WTC11 (cell line): ENCODE measurements at regions not wholly inside any gene's neighbourhood (a gene's known extent, or its start where the extent isn't known, plus 50 kb on each side); places are given as distances from the start of the nearest gene placed in this dataset.

Experiments
- CTCF ChIP-seq: fragments of 200-600 bp; IDR thresholded peaks from 2 replicates; pipeline ENCODE4 v1.8.0; 2022; ENCODE audit warnings: antibody characterized with exemption
- EMX1 ChIP-seq: fragments of 250-450 bp; sonication (Bioruptor Pico); IDR thresholded peaks from 2 replicates; pipeline ENCODE4 v1.8.0; 2021; ENCODE audit warnings: mild to moderate bottlenecking
- PREB ChIP-seq: sonication (generic); formaldehyde crosslinking; IDR thresholded peaks from 2 replicates; pipeline ENCODE4 v1.8.1; 2022; ENCODE audit warnings: mild to moderate bottlenecking, missing genetic modification reagents, moderate library complexity, borderline replicate concordance

GRCh38 chr4:8781641-8782040 lies 90.0 kb downstream of the HMX1 start:
- TF ChIP-seq PREB (CRISPR knock-in tag) (no peak), EMX1 (CRISPR knock-in tag) (no peak), CTCF (no peak)
